GM06990 (cell line): ENCODE measurements at regions not wholly inside any gene's neighbourhood (a gene's known extent, or its start where the extent isn't known, plus 50 kb on each side); places are given as distances from the start of the nearest gene placed in this dataset.

ENCODE experiments used
- DNase-seq: peaks from one replicate; pipeline ENCODE4 v3.0.0-alpha.2; 2011; ENCODE audit not compliant: insufficient read length; ENCODE audit errors: extremely low read depth
- H3K27me3 ChIP-seq: replicated peaks from 2 replicates; pipeline ENCODE4 v1.6.0; 2011; ENCODE audit warnings: low read length; ENCODE audit not compliant: control insufficient read depth, insufficient read depth
- H3K36me3 ChIP-seq: 2 replicates; pipeline ENCODE4 v1.5.1; 2011; ENCODE audit warnings: low read length; ENCODE audit not compliant: control insufficient read depth, insufficient read depth
- H3K4me3 ChIP-seq: replicated peaks from 2 replicates; pipeline ENCODE4 v1.5.1; 2011; ENCODE audit warnings: low read depth, mild to moderate bottlenecking, control low read depth, low read length
- CTCF ChIP-seq: IDR thresholded peaks from 2 replicates; pipeline ENCODE4 v1.5.1; 2011; ENCODE audit warnings: low read length, control low read depth, mild to moderate bottlenecking, inconsistent platforms; ENCODE audit not compliant: insufficient read depth, poor library complexity, severe bottlenecking

GRCh38 chr4:160848489-160848888, 1315.3 kb downstream of the FSTL5 start:
- no peak for TF ChIP-seq CTCF
- H3K27me3 ChIP-seq: no peaks in the 10 kb centered on the region
- H3K36me3 ChIP-seq: no peaks in the 10 kb centered on the region
- DNase-seq: no peak
- no peak overlapping the region for H3K4me3 ChIP-seq

- Histone ChIP-seq H3K4me3 (no peak overlapping the region), H3K36me3 (no peaks in the 10 kb centered on the region), H3K27me3 (no peaks in the 10 kb centered on the region)
- DNase-seq: no peak
- no peak for TF ChIP-seq CTCF
Observed at GRCh38 chr4:160848901-160849760, 1314.7 kb downstream of the FSTL5 start.

- DNase-seq: no peak
- no peaks in the 10 kb centered on the region for H3K36me3 ChIP-seq
- no peaks in the 10 kb centered on the region for H3K27me3 ChIP-seq
- H3K4me3 ChIP-seq: no peak overlapping the region
- TF ChIP-seq CTCF: no peak
Observed at GRCh38 chr4:160864253-160864652, 1299.5 kb downstream of the FSTL5 start.

- Histone ChIP-seq H3K36me3 (no peaks in the 10 kb centered on the region), H3K4me3 (no peak overlapping the region), H3K27me3 (no peaks in the 10 kb centered on the region)
- no peak for TF ChIP-seq CTCF
- DNase-seq: no peak
Observed at GRCh38 chr4:160869899-160870298, 1293.9 kb downstream of the FSTL5 start.

GRCh38 chr4:160872491-160872890, 1291.3 kb downstream of the FSTL5 start:
- no peak for DNase-seq
- H3K36me3 ChIP-seq: no peaks in the 10 kb centered on the region
- TF ChIP-seq CTCF: no peak
- no peaks in the 10 kb centered on the region for H3K27me3 ChIP-seq
- H3K4me3 ChIP-seq: no peak overlapping the region
